OCI-LY1 (cell line): ENCODE measurements at regions not wholly inside any gene's neighbourhood (a gene's known extent, or its start where the extent isn't known, plus 50 kb on each side); places are given as distances from the start of the nearest gene placed in this dataset.

Experiments
- CTCF ChIP-seq: fragments of 200-600 bp; sonication (generic), shearing (Covaris generic); IDR thresholded peaks from 2 replicates; pipeline ENCODE4 v1.5.1; 2017; ENCODE audit warnings: mild to moderate bottlenecking, antibody characterized with exemption, low read length, moderate library complexity, mixed read lengths
- EZH2 ChIP-seq: fragments of 200-600 bp; sonication (generic), shearing (Covaris generic); IDR thresholded peaks from 2 replicates; pipeline ENCODE4 v1.8.0; 2017; ENCODE audit warnings: borderline replicate concordance, mixed run types, mild to moderate bottlenecking, antibody characterized with exemption, low read length, moderate library complexity, mixed read lengths

- TF ChIP-seq EZH2 (no peak), CTCF (no peak)
Observed at GRCh38 chr2:39525636-39526412, 88.7 kb upstream of the MAP4K3 start.
